Islet precursor cell (in vitro differentiated cells): ENCODE measurements at regions not wholly inside any gene's neighbourhood (a gene's known extent, or its start where the extent isn't known, plus 50 kb on each side); places are given as distances from the start of the nearest gene placed in this dataset.

ENCODE experiments used
- DNase-seq: peaks from one replicate; pipeline ENCODE4 v3.0.0-alpha.2; 2018

- no peak for DNase-seq
These were observed 111.8 kb upstream of the MYCN start for GRCh38 chr2:15828576-15828975.

DNA sequence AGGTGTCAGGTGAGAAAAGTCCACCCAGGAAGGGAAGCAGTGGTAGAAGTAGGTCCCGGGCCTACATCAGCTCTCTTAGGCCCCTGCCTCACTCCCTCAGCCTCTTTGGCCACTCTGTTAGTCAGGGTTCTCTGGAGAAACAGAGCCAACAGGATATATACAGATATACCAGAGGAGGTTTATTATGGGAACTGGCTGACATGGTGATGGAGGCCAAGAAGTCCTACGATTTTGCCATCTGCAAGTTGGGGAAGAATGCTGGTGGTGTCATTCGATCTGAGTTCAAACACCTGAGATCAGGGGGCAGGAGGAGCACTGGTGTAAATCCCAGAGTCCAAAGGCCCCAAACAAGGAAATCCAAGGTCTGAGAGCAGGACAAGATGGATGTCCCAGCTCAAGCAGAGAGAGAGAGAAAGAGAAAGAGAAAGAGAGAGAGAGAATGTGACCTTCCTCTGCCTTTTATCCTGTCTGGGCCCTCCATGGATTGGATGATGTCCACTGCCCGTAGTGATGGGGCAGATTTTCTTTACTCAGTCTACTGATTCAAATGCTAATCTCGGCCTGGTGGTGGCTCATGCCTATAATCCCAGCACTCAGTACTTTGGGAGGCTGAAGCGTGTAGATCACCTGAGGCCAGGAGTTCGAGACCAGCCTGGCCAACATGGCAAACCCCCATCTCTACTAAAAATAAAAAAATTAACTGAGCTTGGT, 111.1 kb upstream of the MYCN start:
- DNase-seq = no peak

- DNase-seq = no peak
These were observed 110.4 kb upstream of the MYCN start for GRCh38 chr2:15829985-15830384.

GRCh38 chr2:15830937-15831549, 109.3 kb upstream of the MYCN start:
- peak; percentile 18 for DNase-seq

- peak; percentile 3 for DNase-seq
These were observed 108.2 kb upstream of the MYCN start for GRCh38 chr2:15832030-15832709.

DNA sequence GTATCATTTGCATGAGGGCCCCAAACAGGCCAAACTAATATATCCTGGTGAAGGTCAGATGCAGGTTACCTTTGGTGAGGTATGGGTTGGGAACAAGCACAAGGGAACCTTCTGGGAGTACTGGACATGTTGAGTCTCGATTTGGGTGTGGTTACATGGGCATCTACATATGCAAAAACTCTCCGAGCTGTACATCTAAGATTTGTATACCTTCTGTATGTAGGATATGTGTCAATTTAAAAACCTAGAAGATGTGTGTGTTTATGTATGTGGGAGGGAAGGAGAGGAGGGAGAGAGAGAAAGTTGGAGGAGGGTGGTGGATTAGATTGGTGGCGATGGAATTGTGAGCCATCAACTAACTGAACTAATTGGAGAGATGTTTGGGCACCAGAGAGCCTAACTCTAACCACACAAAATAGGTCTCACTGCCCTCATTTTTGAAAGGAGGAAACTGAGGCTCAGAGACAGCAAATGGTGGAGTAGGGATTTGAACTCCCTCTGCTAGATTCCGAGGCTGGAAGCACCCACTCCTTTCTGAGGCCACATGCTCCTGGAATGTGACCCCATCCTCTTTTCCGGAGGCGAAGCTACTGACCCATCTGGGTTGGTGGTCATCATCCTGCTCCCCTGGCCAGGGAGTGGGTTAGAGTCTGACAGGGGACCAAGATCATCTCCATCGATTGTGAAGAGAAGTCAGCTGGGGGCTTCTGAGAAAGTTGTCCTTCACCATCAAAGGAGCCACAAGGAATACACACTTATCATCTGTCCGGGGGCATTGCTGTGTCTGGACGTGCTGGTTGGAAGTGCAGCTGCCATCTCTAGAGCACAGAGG, 107.3 kb upstream of the MYCN start:
- peak; percentile 16 for DNase-seq

GRCh38 chr2:15833731-15834130, 106.6 kb upstream of the MYCN start:
- no peak for DNase-seq

DNA sequence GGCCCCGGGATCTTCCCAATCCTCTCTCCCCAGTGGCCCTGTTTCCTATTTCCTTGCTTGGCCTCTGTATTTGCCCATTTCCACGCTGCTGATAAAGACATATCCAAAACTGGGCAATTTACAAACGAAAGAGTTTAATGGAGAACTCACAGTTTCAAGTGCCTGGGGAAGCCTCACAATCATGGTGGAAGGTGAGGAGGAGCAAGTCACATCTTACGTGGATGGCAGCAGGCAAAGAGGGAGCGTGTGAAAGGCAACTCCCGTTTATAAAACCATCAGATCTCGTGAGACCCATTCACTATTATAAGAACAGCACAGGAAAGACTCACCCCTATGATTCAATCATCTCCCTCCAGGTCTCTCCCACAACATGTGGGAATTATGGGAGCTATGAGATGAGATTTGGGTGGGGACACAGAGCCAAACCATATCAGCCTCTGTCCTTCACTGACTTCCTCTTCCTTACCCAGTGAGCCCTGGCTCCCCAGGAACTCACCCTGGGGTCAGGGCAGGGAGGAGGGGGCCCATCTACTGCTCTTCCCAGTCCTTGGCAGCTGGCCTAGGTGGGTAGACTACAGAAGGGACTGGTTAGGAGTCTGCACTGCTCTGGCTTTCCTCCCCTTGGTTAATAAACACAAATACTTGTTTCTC, 105.8 kb upstream of the MYCN start:
- DNase-seq = peak; percentile 6

DNA sequence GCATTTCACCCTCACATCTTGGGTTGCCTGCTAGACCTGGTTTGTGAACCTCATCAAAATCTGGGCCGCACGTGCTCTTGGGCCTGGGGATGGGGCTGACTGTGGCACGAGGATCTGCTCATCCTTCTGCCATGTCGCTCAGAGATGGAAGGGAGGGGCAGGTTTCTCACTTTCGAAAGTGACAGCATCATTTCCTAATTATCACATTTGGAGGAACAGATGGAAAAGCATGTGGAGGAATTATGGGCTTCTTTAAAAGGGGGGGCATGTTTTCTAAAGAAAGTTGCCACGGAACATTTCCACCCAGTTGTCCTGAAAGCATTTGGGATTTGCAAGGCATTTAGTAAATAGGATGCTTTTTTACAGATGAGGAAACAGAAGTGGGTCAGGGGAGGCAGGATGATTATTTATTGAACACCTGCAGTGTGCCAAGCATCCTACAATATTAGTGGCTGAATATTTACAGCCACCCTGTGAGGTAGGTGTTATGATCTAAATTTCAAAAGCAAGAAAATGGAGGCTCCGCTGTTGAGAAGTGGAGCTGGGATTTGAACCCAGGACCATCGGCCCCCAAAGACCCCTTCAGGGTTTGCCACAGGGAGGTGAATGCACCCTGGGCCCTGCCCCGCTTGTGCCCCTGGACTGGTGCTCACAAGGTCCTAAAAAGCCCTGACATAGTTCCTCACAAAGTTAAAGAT, 104.2 kb upstream of the MYCN start:
- DNase-seq = peak; percentile 15

DNA sequence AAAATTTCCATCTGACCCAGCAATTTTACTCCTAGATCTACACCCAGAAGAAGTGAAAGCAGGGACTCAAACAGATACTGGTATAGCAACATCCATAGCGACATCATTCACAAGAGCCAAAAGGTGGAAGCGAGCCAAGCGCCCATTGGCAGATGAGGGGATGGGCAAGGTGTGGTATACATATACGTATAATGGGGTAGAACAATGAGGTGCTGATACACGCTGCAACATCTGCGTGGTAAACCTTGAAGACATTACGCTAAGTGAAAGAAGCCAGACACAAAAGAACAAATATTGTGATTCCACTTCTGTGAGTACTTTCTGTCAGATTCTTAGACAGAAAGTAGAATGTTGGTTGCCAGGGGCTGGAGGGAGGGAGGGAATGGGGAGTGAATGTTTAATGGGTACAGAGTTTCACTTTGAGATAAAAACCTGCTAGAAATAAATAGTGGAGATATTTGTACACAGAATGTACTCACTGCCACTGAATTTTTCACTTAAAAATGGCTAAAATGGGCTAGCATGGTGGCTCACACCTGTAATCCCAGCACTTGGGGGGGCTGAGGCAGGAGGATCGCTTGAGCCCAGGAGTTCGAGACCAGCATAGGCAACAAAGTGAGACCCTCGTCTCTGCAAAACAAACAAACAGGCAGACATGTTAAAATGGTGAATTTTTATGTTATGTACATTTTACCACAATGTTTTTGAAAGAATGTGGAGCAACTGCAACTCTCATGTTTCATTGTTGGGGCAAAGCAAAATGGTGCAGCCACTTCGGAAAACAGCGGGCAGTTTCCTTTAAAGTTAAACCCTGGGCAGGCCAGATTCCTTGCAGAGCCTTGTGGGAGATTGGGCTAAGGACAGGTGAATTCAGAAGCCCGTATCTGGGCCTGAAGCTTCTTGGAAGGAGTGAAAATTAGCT, 103.4 kb upstream of the MYCN start:
- DNase-seq = no peak

DNA sequence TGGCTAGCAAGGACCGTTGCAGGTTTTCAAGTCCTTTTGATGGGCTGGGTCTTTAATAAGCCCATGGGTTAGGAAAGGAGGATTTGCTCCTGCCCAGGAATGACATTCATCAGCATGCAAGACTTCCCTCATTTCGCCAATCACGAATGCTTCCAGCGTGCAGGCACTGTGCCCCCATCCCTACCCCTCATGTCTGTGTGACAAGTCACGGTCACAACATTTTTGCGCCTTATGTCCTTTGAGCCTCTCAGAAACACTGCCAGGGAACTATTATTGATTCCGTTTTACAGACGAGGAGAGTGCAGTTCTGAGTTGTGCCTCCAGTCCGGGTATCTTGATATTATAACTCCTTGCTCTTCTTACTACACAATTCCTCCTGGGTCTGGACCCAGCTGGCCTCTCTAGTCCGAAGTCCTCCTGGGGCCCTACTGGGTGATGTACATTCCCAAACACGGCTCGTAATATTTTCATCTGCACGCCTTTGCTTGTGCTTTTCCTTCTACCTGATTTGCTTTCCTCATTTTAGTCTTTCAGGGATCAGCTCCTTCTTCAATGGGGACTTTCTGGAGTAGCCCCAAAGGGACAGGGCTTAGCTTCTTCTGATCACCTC, 101.8 kb upstream of the MYCN start:
- DNase-seq = no peak

GRCh38 chr2:15839426-15840124, 100.8 kb upstream of the MYCN start:
- DNase-seq = no peak

DNA sequence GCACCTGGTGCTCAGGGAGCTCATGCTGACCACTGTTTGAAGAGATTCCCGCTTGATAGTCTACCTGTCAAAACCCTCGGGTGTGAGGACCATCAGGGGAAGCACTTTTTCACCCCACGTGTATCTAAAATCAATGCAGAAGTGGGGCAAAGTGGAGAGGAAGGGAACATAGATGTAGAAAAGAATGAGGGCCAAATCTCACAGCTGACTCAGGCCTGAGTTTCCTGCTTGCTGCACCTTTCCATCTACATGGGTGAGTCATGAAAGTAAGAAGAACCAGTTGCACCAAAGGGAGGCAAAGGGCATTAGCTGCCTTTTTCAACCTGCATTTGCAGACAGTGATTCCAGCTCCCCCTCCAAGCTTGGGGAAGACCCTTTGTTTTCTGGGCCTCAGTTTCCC, 100.2 kb upstream of the MYCN start:
- no peak for DNase-seq

GRCh38 chr2:15840969-15841368, 99.4 kb upstream of the MYCN start:
- no peak for DNase-seq

- DNase-seq = no peak
These were observed 98.4 kb upstream of the MYCN start for GRCh38 chr2:15841776-15842560.

DNA sequence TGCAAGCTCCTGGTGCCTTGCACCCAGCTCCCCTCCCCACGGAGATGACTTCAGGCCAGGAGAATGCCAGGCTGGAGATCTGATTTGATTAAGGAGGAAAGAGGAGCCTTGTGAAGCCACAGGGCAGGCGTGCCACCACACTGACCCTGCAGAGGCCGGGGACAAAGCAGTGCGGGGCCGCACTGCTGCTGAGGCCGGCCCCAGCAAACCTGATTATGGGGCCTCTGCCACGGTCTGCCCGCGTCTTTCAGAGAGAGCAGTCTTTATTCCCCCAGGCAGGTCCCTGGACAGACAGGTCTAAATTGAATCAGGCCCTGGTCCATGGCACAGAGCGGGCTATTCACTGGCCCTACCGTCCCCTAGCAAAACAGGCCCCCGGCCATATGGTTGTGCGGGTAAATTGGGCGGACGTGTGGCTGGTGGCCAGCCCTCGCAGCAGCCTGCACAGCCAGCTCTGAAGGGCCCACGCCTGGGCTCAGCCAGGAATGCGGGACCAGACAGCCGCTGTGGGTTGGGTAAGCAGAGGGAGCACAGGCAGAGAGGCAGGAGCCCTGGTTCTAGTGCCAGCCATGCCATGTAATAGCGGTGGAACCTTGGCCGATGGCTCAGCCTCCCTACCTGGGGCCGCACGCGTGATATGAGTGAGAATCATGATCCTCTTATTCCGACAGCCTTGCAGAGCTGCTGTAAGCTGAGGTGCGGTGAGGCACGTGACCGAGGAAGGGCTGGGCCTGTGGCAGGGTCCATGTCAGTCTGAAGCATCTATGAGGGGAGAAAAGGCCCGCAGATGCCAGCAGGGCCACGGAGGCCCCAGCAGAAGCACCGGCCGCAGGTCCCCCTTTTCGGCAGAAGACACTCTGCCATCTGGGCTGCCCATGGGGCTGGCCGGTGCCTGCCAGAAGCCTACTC, 97.3 kb upstream of the MYCN start:
- DNase-seq = peak; percentile 69

GRCh38 chr2:15844211-15844801, 96.0 kb upstream of the MYCN start:
- no peak for DNase-seq

- DNase-seq = no peak
These were observed 95.1 kb upstream of the MYCN start for GRCh38 chr2:15845294-15845693.
